GM18858 (cell line): ENCODE measurements at regions not wholly inside any gene's neighbourhood (a gene's known extent, or its start where the extent isn't known, plus 50 kb on each side); places are given as distances from the start of the nearest gene placed in this dataset.
"Not testable (repeated sequence)": the region's sequence is repeated elsewhere in the genome, so short reads cannot be mapped to it uniquely, and the experiment has no call there.

Experiments
- ATAC-seq: cut with Tn5 transposase; IDR thresholded peaks from one replicate; pipeline ENCODE4 v1.9.1; 2021; ENCODE audit not compliant: unreplicated experiment

- ATAC-seq, result no peak
These were observed 887.3 kb downstream of the DIAPH3 start for GRCh38 chr13:59276436-59276835.

- ATAC-seq, result no peak
These were observed 886.6 kb downstream of the DIAPH3 start for GRCh38 chr13:59277106-59277505.

GRCh38 chr13:59279028-59279427 is 884.7 kb downstream of the DIAPH3 start:
- no peak for ATAC-seq

GRCh38 chr13:59279576-59279975 is 884.2 kb downstream of the DIAPH3 start:
- no peak for ATAC-seq

GRCh38 chr13:59280297-59280696 is 883.4 kb downstream of the DIAPH3 start:
- no peak for ATAC-seq

- ATAC-seq, result no peak
These were observed 882.3 kb downstream of the DIAPH3 start for GRCh38 chr13:59281453-59281852.

GRCh38 chr13:59292240-59292639 is 871.5 kb downstream of the DIAPH3 start:
- ATAC-seq, result not testable (repeated sequence)

GRCh38 chr13:59299584-59299983 is 864.1 kb downstream of the DIAPH3 start:
- ATAC-seq, result no peak

GRCh38 chr13:59300355-59301173 is 863.2 kb downstream of the DIAPH3 start:
- no peak for ATAC-seq

GRCh38 chr13:59301174-59301567 is 862.6 kb downstream of the DIAPH3 start:
- no peak for ATAC-seq

- no peak for ATAC-seq
These were observed 860.3 kb downstream of the DIAPH3 start for GRCh38 chr13:59303433-59303832.

GRCh38 chr13:59304596-59304995 is 859.1 kb downstream of the DIAPH3 start:
- ATAC-seq, result no peak

GRCh38 chr13:59305896-59306295 is 857.8 kb downstream of the DIAPH3 start:
- no peak for ATAC-seq

- no peak for ATAC-seq
These were observed 851.0 kb downstream of the DIAPH3 start for GRCh38 chr13:59312776-59313175.

GRCh38 chr13:59318320-59318930 is 845.3 kb downstream of the DIAPH3 start:
- ATAC-seq, result peak; percentile 85

- no peak for ATAC-seq
These were observed 844.5 kb downstream of the DIAPH3 start for GRCh38 chr13:59319276-59319675.

- ATAC-seq, result no peak
These were observed 843.7 kb downstream of the DIAPH3 start for GRCh38 chr13:59320021-59320420.

- ATAC-seq, result not testable (repeated sequence)
These were observed 839.3 kb downstream of the DIAPH3 start for GRCh38 chr13:59324401-59324800.

GRCh38 chr13:59326717-59327116 is 837.0 kb downstream of the DIAPH3 start:
- no peak for ATAC-seq

- ATAC-seq, result no peak
These were observed 833.0 kb downstream of the DIAPH3 start for GRCh38 chr13:59330764-59331163.

- ATAC-seq, result no peak
These were observed 830.8 kb downstream of the DIAPH3 start for GRCh38 chr13:59332966-59333365.

- no peak for ATAC-seq
These were observed 826.7 kb downstream of the DIAPH3 start for GRCh38 chr13:59337070-59337469.

- ATAC-seq, result no peak
These were observed 823.6 kb downstream of the DIAPH3 start for GRCh38 chr13:59340151-59340550.
